PC-3 (cell line): ENCODE measurements at regions not wholly inside any gene's neighbourhood (a gene's known extent, or its start where the extent isn't known, plus 50 kb on each side); places are given as distances from the start of the nearest gene placed in this dataset.

Source experiments
- CTCF ChIP-seq: fragments of 300-600 bp; sonication (generic); conservative IDR thresholded peaks from 2 replicates; pipeline ENCODE4 v1.5.1; 2017; ENCODE audit warnings: antibody characterized with exemption, low read depth, mild to moderate bottlenecking, low read length
- EZH2 ChIP-seq: fragments of 300-600 bp; sonication (generic); IDR thresholded peaks from one replicate; pipeline ENCODE4 v1.6.1; 2017; ENCODE audit warnings: antibody characterized with exemption, mild to moderate bottlenecking, low read length; ENCODE audit not compliant: unreplicated experiment
- EZH2phosphoT487 ChIP-seq: fragments of 300-600 bp; sonication (generic); IDR thresholded peaks from 2 replicates; pipeline ENCODE4 v1.6.1; 2018; ENCODE audit warnings: mild to moderate bottlenecking, antibody characterized with exemption, low read length, borderline replicate concordance

GRCh38 chr20:11296221-11296620 is 621.5 kb upstream of the BTBD3 start:
- no peak for TF ChIP-seq CTCF
- no peak for TF ChIP-seq EZH2phosphoT487
- no peak for TF ChIP-seq EZH2
